A549 (cell line): ENCODE measurements at regions not wholly inside any gene's neighbourhood (a gene's known extent, or its start where the extent isn't known, plus 50 kb on each side); places are given as distances from the start of the nearest gene placed in this dataset.

Source experiments
- ATAC-seq, 2 experiments: fragments of 200-7000 bp in 1 of 2; fragments of >200 bp in 1 of 2; cut with Nextera tagmentation in 1 of 2; cut with Tn5 transposase in 1 of 2; 3 replicates each; pipeline versions ENCODE4 v1.8.0 to v1.9.1; 2018 to 2020; ENCODE audit warnings: mild to moderate bottlenecking in 1 of 2, moderate library complexity in 1 of 2
- CTCF ChIA-PET: fragments of 300-600 bp; sonication (Branson Sonifier 250); formaldehyde crosslinking; extraction: SDS; loops from one replicate; lab custom pipeline; 2021; ENCODE audit warnings: antibody characterized with exemption, inconsistent platforms; lab: Yijun Ruan, JAX
- POLR2A ChIA-PET: fragments of 350-600 bp; formaldehyde crosslinking; extraction: SDS; loops from one replicate; lab custom pipeline; 2021; ENCODE audit warnings: antibody characterized with exemption, inconsistent platforms; lab: Yijun Ruan, JAX
- DNase-seq, 2 experiments: peaks; one replicate each; pipeline versions ENCODE4 v3.0.0 to v3.0.0-alpha.2; 2011 to 2016; ENCODE audit warnings: low read depth in 1 of 2, low spot score in 1 of 2
- FAIRE-seq: peaks from 2 replicates; lab custom pipeline; 2011; peaks lifted over from hg19 to GRCh38; lab: Jason Lieb, UNC
- H3K27ac ChIP-seq, 2 experiments: fragments of >200 bp; sonication (Bioruptor Twin); formaldehyde crosslinking; 3 replicates each; pipeline ENCODE4 v1.5.1; 2016 to 2017
- H3K4me1 ChIP-seq: fragments of >200 bp; sonication (Bioruptor Twin); formaldehyde crosslinking; 3 replicates; pipeline ENCODE4 v1.6.1; 2016
- H3K4me2 ChIP-seq: fragments of >200 bp; sonication (Bioruptor Twin); formaldehyde crosslinking; 3 replicates; pipeline ENCODE4 v1.6.1; 2016
- H3K4me3 ChIP-seq: fragments of >200 bp; sonication (Bioruptor Twin); formaldehyde crosslinking; 3 replicates; pipeline ENCODE4 v1.5.1; 2016
- H3K9me3 ChIP-seq: fragments of >200 bp; sonication (Bioruptor Twin); formaldehyde crosslinking; 3 replicates; pipeline ENCODE4 v1.6.1; 2016
- ATOH8 ChIP-seq: fragments of 250-450 bp; sonication (Bioruptor Pico); IDR thresholded peaks from 2 replicates; pipeline ENCODE4 v1.5.0; 2020; ENCODE audit warnings: low read depth, mild to moderate bottlenecking, moderate library complexity
- BCL3 ChIP-seq: fragments of >200 bp; sonication (Bioruptor Twin); formaldehyde crosslinking; IDR thresholded peaks from 3 replicates; pipeline ENCODE4 v1.6.1; 2016
- BHLHE40 ChIP-seq: IDR thresholded peaks from 2 replicates; pipeline ENCODE4 v1.6.1; 2012; ENCODE audit warnings: low read depth, low read length, inconsistent platforms
- CEBPB ChIP-seq, 2 experiments: fragments of >200 bp in 1 of 2; sonication (Bioruptor Twin) in 1 of 2; formaldehyde crosslinking in 1 of 2; IDR thresholded peaks; 2 replicates each; pipeline ENCODE4 v1.6.1; 2012 to 2016
- CHD2 ChIP-seq: fragments of 150-350 bp; IDR thresholded peaks from 2 replicates; pipeline ENCODE4 v1.6.1; 2014; ENCODE audit warnings: low read length; ENCODE audit not compliant: partially characterized antibody
- CTCF ChIP-seq: fragments of >200 bp; sonication (Bioruptor Twin); formaldehyde crosslinking; IDR thresholded peaks from 3 replicates; pipeline ENCODE4 v1.5.1; 2016
- EHF ChIP-seq: fragments of 250-450 bp; sonication (Bioruptor Pico); IDR thresholded peaks from 2 replicates; pipeline ENCODE4 v1.5.0; 2020; ENCODE audit warnings: mild to moderate bottlenecking
- EP300 ChIP-seq, 2 experiments: fragments of >200 bp; sonication (Bioruptor Twin); formaldehyde crosslinking; IDR thresholded peaks; 2 replicates in 1 of 2; 3 replicates in 1 of 2; pipeline ENCODE4 v1.6.1; 2016 to 2017
- ESRRA ChIP-seq: fragments of 150-350 bp; IDR thresholded peaks from 2 replicates; pipeline ENCODE4 v1.6.1; 2014; ENCODE audit warnings: mild to moderate bottlenecking, low read length, borderline replicate concordance
- FOSL2 ChIP-seq, 2 experiments: fragments of 450-650 bp in 1 of 2; fragments of >200 bp in 1 of 2; sonication (Bioruptor Twin) in 1 of 2; formaldehyde crosslinking; IDR thresholded peaks; 2 replicates each; pipeline versions ENCODE4 v1.5.0 to v1.6.1; 2016 to 2020; ENCODE audit warnings: mild to moderate bottlenecking in 1 of 2, moderate library complexity in 1 of 2
- HES2 ChIP-seq: fragments of >200 bp; sonication (Bioruptor Twin); formaldehyde crosslinking; IDR thresholded peaks from 2 replicates; pipeline ENCODE4 v1.6.1; 2016
- HEYL ChIP-seq: fragments of 250-450 bp; sonication (Bioruptor Pico); IDR thresholded peaks from 2 replicates; pipeline ENCODE4 v1.8.0; 2021; ENCODE audit warnings: mild to moderate bottlenecking, moderate library complexity
- HOXB13 ChIP-seq: fragments of 250-450 bp; sonication (Bioruptor Pico); IDR thresholded peaks from 2 replicates; pipeline ENCODE4 v1.5.0; 2020; ENCODE audit warnings: low read depth, mild to moderate bottlenecking, moderate library complexity
- JUN ChIP-seq, 2 experiments: fragments of >200 bp; sonication (Bioruptor Twin); formaldehyde crosslinking; IDR thresholded peaks; 2 replicates in 1 of 2; 3 replicates in 1 of 2; pipeline ENCODE4 v1.6.1; 2016 to 2017
- MYC ChIP-seq: IDR thresholded peaks from 2 replicates; pipeline ENCODE4 v1.6.1; 2012; ENCODE audit warnings: mild to moderate bottlenecking, inconsistent platforms, low read length, improper control_type of control experiment, borderline replicate concordance
- NFE2L2 ChIP-seq: fragments of 150-350 bp; conservative IDR thresholded peaks from 2 replicates; pipeline ENCODE4 v1.6.1; 2014; ENCODE audit warnings: low read length
- RARB ChIP-seq: fragments of 250-450 bp; sonication (Bioruptor Pico); IDR thresholded peaks from 2 replicates; pipeline ENCODE4 v1.8.0; 2021; ENCODE audit warnings: mild to moderate bottlenecking, moderate library complexity
- RFX5 ChIP-seq: fragments of 450-650 bp; IDR thresholded peaks from 2 replicates; pipeline ENCODE4 v1.7.1; 2014; ENCODE audit warnings: antibody characterized with exemption, mild to moderate bottlenecking, moderate library complexity
- RNF2 ChIP-seq: fragments of 200-600 bp; sonication (generic); IDR thresholded peaks from 2 replicates; pipeline ENCODE4 v1.6.1; 2016; ENCODE audit warnings: low read depth, mild to moderate bottlenecking, antibody characterized with exemption, moderate library complexity, borderline replicate concordance
- TP53 ChIP-seq: fragments of 250-450 bp; sonication (Bioruptor Pico); IDR thresholded peaks from 2 replicates; pipeline ENCODE4 v1.5.0; 2021; ENCODE audit warnings: mild to moderate bottlenecking, moderate library complexity
- USF2 ChIP-seq: fragments of 450-650 bp; IDR thresholded peaks from 2 replicates; pipeline ENCODE4 v1.6.1; 2014; ENCODE audit warnings: antibody characterized with exemption
- ZC3H11A ChIP-seq: fragments of 450-650 bp; IDR thresholded peaks from 2 replicates; pipeline ENCODE4 v1.6.1; 2014; ENCODE audit warnings: antibody characterized with exemption, mild to moderate bottlenecking
- ZNF302 ChIP-seq: fragments of 250-450 bp; sonication (Bioruptor Pico); IDR thresholded peaks from 2 replicates; pipeline ENCODE4 v1.9.0; 2021; ENCODE audit warnings: inconsistent platforms, mild to moderate bottlenecking, moderate library complexity
- ZSCAN20 ChIP-seq: fragments of 250-450 bp; sonication (Bioruptor Pico); IDR thresholded peaks from 2 replicates; pipeline ENCODE4 v1.8.0; 2022; ENCODE audit warnings: mild to moderate bottlenecking, moderate library complexity
- WGBS: methylation state at CpG from one replicate; pipeline ENCODE4 v1.1.6; 2017; ENCODE audit errors: missing lambda C conversion rate; 5-methylcytosine and 5-hydroxymethylcytosine counted together

- CTCF ChIA-PET, result no interaction called here
- no peak overlapping the region for H3K27ac ChIP-seq
- no peak overlapping the region for H3K4me2 ChIP-seq
- TF ChIP-seq RARB (CRISPR knock-in tag) (no peak), FOSL2 (IDR thresholded peaks at IDR 0.05) (no peak), FOSL2 (CRISPR knock-in tag; IDR thresholded peaks at IDR 0.05) (no peak), MYC (no peak), JUN (IDR thresholded peaks at IDR 0.05) (no peak), ZC3H11A (no peak), HOXB13 (CRISPR knock-in tag) (no peak), USF2 (no peak), ZNF302 (CRISPR knock-in tag) (no peak), ATOH8 (CRISPR knock-in tag) (no peak), HEYL (no peak), RFX5 (no peak), ZSCAN20 (CRISPR knock-in tag) (no peak)
- WGBS, result 13% methylated on average over 2 of the region's 2 CpGs
- H3K9me3 ChIP-seq, result no peaks in the 10 kb centered on the region
- H3K4me3 ChIP-seq, result no peak overlapping the region
- no peak for FAIRE-seq
- DNase-seq, result no peak
- POLR2A ChIA-PET, result no interaction called here
- ATAC-seq, result no peak
- no peaks in the 10 kb centered on the region for H3K4me1 ChIP-seq
Measured at GRCh38 chr16:51949282-51949681, 597.7 kb downstream of the TOX3 start.

- POLR2A ChIA-PET, result no interaction called here
- no peak for FAIRE-seq
- TF ChIP-seq ZNF302 (CRISPR knock-in tag) (no peak), EP300 (IDR thresholded peaks at IDR 0.05) (no peak), CEBPB (IDR thresholded peaks at IDR 0.05) (no peak), EHF (no peak), BCL3 (no peak), CTCF (no peak), TP53 (no peak), FOSL2 (IDR thresholded peaks at IDR 0.05) (no peak), FOSL2 (CRISPR knock-in tag; IDR thresholded peaks at IDR 0.05) (no peak), USF2 (no peak), CHD2 (no peak), NFE2L2 (no peak), RNF2 (no peak), ESRRA (no peak), BHLHE40 (no peak), MYC (no peak), RARB (CRISPR knock-in tag) (no peak), RFX5 (no peak), HES2 (no peak)
- TF ChIP-seq, all 56 proteins: peak for 0
Measured at GRCh38 chr16:51941412-51941811, 605.5 kb downstream of the TOX3 start.

More at GRCh38 chr16:51941412-51941811, 605.5 kb downstream of the TOX3 start:
- no peak for DNase-seq
- Histone ChIP-seq H3K4me2 (no peak overlapping the region), H3K9me3 (no peaks in the 10 kb centered on the region), H3K27ac (no peak overlapping the region), H3K4me3 (no peak overlapping the region), H3K4me1 (no peaks in the 10 kb centered on the region)
- ATAC-seq, result no peak
- CTCF ChIA-PET, result interaction anchor here (0.9 kb wide), 1 partner anchor 9 kb away, joined by 3 read pairs; no protein-coding TSS in a partner anchor
